Neural cell (in vitro differentiated cells): ENCODE measurements at regions not wholly inside any gene's neighbourhood (a gene's known extent, or its start where the extent isn't known, plus 50 kb on each side); places are given as distances from the start of the nearest gene placed in this dataset.

Experiments used
- H2AFZ ChIP-seq: fragments of 200-600, 300-800 bp; sonication (generic), shearing (Covaris generic); 2 replicates; pipeline ENCODE4 v1.6.0; 2014; ENCODE audit warnings: low read depth, mild to moderate bottlenecking, antibody characterized with exemption, low read length, moderate library complexity
- H3F3A ChIP-seq: fragments of 200-600 bp; shearing (Covaris generic); 2 replicates; pipeline ENCODE4 v1.6.1; 2016; ENCODE audit warnings: mild to moderate bottlenecking, moderate library complexity, mixed read lengths, antibody characterized with exemption, low read length; ENCODE audit not compliant: insufficient read depth, poor library complexity, severe bottlenecking
- H3K27ac ChIP-seq: fragments of 200-600, 300-800 bp; sonication (generic), shearing (Covaris generic); 2 replicates; pipeline ENCODE4 v1.5.1; 2014; ENCODE audit warnings: mild to moderate bottlenecking, low read length, moderate library complexity
- H3K27me3 ChIP-seq: fragments of 300-800, 200-600 bp; sonication (generic), shearing (Covaris generic); 2 replicates; pipeline ENCODE4 v1.6.0; 2014; ENCODE audit warnings: mild to moderate bottlenecking, low read depth, low read length, moderate library complexity; ENCODE audit not compliant: insufficient read depth
- H3K36me3 ChIP-seq: fragments of 300-800, 200-600 bp; sonication (generic), shearing (Covaris generic); 2 replicates; pipeline ENCODE4 v1.5.1; 2014; ENCODE audit warnings: mild to moderate bottlenecking, antibody characterized with exemption, low read length, moderate library complexity; ENCODE audit not compliant: insufficient read depth
- H3K4me2 ChIP-seq: fragments of 300-800, 200-600 bp; sonication (generic), shearing (Covaris generic); 2 replicates; pipeline ENCODE4 v1.6.0; 2014; ENCODE audit warnings: mild to moderate bottlenecking, low read length
- H3K4me3 ChIP-seq: fragments of 300-800, 200-600 bp; sonication (generic), shearing (Covaris generic); 2 replicates; pipeline ENCODE4 v1.5.1; 2014; ENCODE audit warnings: mild to moderate bottlenecking, low read length, moderate library complexity
- H3K79me2 ChIP-seq: fragments of 200-600 bp; shearing (Covaris generic); replicated peaks from 2 replicates; pipeline ENCODE4 v1.6.0; 2014; ENCODE audit warnings: mild to moderate bottlenecking, low read length, moderate library complexity; ENCODE audit not compliant: insufficient read depth
- H3K9ac ChIP-seq: fragments of 300-800, 200-600 bp; sonication (generic), shearing (Covaris generic); 2 replicates; pipeline ENCODE4 v1.6.1; 2016; ENCODE audit warnings: mild to moderate bottlenecking, low read length, mixed read lengths
- H3K9me2 ChIP-seq: fragments of 200-600 bp; shearing (Covaris generic); 2 replicates; pipeline ENCODE4 v1.6.1; 2016; ENCODE audit warnings: mild to moderate bottlenecking, low read length, mixed read lengths; ENCODE audit not compliant: insufficient read depth
- H3K9me3 ChIP-seq: fragments of 200-600, 300-800 bp; sonication (generic), shearing (Covaris generic); 2 replicates; pipeline ENCODE4 v1.6.1; 2016; ENCODE audit warnings: mild to moderate bottlenecking, mixed run types, low read length, moderate library complexity, mixed read lengths
- H4K20me1 ChIP-seq: fragments of 200-600 bp; shearing (Covaris generic); 2 replicates; pipeline ENCODE4 v1.6.1; 2016; ENCODE audit warnings: mild to moderate bottlenecking, mixed run types; ENCODE audit not compliant: insufficient read depth
- EP300 ChIP-seq: fragments of 450-650 bp; conservative IDR thresholded peaks from 2 replicates; pipeline ENCODE4 v1.6.1; 2014; ENCODE audit warnings: antibody characterized with exemption, mild to moderate bottlenecking, moderate library complexity; ENCODE audit not compliant: poor library complexity, severe bottlenecking
- EZH2 ChIP-seq: fragments of 200-600, 300-800 bp; shearing (Covaris generic), sonication (generic); IDR thresholded peaks from 2 replicates; pipeline ENCODE4 v1.6.1; 2014; ENCODE audit warnings: antibody characterized with exemption, low read length, borderline replicate concordance, mild to moderate bottlenecking; ENCODE audit not compliant: insufficient read depth, poor library complexity, severe bottlenecking
- MXI1 ChIP-seq: fragments of 450-650 bp; conservative IDR thresholded peaks from 2 replicates; pipeline ENCODE4 v1.6.1; 2014; ENCODE audit warnings: antibody characterized with exemption, mild to moderate bottlenecking; ENCODE audit not compliant: poor library complexity, severe bottlenecking
- POLR2AphosphoS5 ChIP-seq: IDR thresholded peaks from 2 replicates; pipeline ENCODE4 v1.6.1; 2012
- RAD21 ChIP-seq: fragments of 450-650 bp; conservative IDR thresholded peaks from 2 replicates; pipeline ENCODE4 v1.6.1; 2014; ENCODE audit warnings: antibody characterized with exemption, mild to moderate bottlenecking, moderate library complexity
- SMC3 ChIP-seq: fragments of 450-650 bp; conservative IDR thresholded peaks from 2 replicates; pipeline ENCODE4 v1.6.1; 2014; ENCODE audit warnings: antibody characterized with exemption, mild to moderate bottlenecking, moderate library complexity; ENCODE audit not compliant: poor library complexity
- TAF1 ChIP-seq: IDR thresholded peaks from 2 replicates; pipeline ENCODE4 v1.6.1; 2012; ENCODE audit warnings: low read depth
- TF ChIP-seq, protein P1 (sequence below): IDR thresholded peaks from 2 replicates; pipeline ENCODE4 v1.6.1; 2012; ENCODE audit warnings: borderline replicate concordance
- TF ChIP-seq, protein P2 (sequence below): fragments of 450-650 bp; IDR thresholded peaks from 2 replicates; pipeline ENCODE4 v1.5.1; 2014; ENCODE audit warnings: antibody characterized with exemption, mild to moderate bottlenecking, moderate library complexity; ENCODE audit not compliant: poor library complexity, severe bottlenecking

DNA sequence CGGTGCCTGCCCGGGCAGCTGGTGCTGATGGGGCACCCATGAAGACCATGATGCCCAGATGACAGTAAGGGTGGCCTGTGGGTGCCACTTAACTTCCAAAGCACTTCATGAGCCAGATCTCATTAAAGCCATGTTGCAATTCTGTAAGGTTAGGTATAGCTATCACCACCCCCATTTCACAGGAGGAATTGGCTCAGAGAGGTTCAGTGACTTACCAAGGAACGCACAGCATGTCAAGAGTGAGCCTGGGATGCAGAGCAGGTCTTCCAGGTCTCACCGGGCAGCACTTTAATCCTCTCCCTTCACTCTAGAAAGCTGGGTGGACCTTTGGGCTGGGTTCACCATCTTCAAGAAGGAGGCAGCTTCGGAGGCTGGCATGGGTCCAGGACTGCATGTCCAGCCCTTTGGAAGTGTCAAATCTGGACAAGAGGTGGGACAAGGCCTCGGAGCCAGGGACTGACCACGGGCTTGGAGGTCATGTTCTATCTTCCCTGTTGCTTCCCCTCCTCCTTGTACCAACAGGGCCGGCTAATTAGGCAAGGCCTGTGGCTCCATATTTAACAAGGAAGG, 189.8 kb downstream of the URI1 start:
- Histone ChIP-seq H3K4me3 (no peak overlapping the region), H3K4me2 (no peak overlapping the region), H2AFZ (no peak overlapping the region), H3K36me3 (no peaks in the 10 kb centered on the region), H3K27me3 (no peaks in the 10 kb centered on the region), H3F3A (no peaks in the 10 kb centered on the region), H4K20me1 (no peaks in the 10 kb centered on the region), H3K27ac (no peak overlapping the region), H3K9me3 (no peaks in the 10 kb centered on the region), H3K79me2 (no peaks in the 10 kb centered on the region), H3K9me2 (no peaks in the 10 kb centered on the region), H3K9ac (no peak overlapping the region)
- no peak for TF ChIP-seq RAD21
- TF ChIP-seq, protein P1, sequence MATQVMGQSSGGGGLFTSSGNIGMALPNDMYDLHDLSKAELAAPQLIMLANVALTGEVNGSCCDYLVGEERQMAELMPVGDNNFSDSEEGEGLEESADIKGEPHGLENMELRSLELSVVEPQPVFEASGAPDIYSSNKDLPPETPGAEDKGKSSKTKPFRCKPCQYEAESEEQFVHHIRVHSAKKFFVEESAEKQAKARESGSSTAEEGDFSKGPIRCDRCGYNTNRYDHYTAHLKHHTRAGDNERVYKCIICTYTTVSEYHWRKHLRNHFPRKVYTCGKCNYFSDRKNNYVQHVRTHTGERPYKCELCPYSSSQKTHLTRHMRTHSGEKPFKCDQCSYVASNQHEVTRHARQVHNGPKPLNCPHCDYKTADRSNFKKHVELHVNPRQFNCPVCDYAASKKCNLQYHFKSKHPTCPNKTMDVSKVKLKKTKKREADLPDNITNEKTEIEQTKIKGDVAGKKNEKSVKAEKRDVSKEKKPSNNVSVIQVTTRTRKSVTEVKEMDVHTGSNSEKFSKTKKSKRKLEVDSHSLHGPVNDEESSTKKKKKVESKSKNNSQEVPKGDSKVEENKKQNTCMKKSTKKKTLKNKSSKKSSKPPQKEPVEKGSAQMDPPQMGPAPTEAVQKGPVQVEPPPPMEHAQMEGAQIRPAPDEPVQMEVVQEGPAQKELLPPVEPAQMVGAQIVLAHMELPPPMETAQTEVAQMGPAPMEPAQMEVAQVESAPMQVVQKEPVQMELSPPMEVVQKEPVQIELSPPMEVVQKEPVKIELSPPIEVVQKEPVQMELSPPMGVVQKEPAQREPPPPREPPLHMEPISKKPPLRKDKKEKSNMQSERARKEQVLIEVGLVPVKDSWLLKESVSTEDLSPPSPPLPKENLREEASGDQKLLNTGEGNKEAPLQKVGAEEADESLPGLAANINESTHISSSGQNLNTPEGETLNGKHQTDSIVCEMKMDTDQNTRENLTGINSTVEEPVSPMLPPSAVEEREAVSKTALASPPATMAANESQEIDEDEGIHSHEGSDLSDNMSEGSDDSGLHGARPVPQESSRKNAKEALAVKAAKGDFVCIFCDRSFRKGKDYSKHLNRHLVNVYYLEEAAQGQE: no peak
- TF ChIP-seq, protein P2, sequence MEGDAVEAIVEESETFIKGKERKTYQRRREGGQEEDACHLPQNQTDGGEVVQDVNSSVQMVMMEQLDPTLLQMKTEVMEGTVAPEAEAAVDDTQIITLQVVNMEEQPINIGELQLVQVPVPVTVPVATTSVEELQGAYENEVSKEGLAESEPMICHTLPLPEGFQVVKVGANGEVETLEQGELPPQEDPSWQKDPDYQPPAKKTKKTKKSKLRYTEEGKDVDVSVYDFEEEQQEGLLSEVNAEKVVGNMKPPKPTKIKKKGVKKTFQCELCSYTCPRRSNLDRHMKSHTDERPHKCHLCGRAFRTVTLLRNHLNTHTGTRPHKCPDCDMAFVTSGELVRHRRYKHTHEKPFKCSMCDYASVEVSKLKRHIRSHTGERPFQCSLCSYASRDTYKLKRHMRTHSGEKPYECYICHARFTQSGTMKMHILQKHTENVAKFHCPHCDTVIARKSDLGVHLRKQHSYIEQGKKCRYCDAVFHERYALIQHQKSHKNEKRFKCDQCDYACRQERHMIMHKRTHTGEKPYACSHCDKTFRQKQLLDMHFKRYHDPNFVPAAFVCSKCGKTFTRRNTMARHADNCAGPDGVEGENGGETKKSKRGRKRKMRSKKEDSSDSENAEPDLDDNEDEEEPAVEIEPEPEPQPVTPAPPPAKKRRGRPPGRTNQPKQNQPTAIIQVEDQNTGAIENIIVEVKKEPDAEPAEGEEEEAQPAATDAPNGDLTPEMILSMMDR: no peak
- no peak for TF ChIP-seq EZH2
- TF ChIP-seq POLR2AphosphoS5: no peak
- TF ChIP-seq TAF1: no peak
- TF ChIP-seq EP300: no peak
- TF ChIP-seq SMC3: no peak
- TF ChIP-seq MXI1: no peak

GRCh38 chr19:30132343-30133075, 190.5 kb downstream of the URI1 start:
- Histone ChIP-seq H3K9me3 (no peaks in the 10 kb centered on the region), H3F3A (no peaks in the 10 kb centered on the region), H4K20me1 (no peaks in the 10 kb centered on the region), H3K36me3 (no peaks in the 10 kb centered on the region), H3K4me2 (no peak overlapping the region), H3K9me2 (no peaks in the 10 kb centered on the region), H3K79me2 (no peaks in the 10 kb centered on the region), H3K27ac (no peak overlapping the region), H3K4me3 (no peak overlapping the region), H2AFZ (no peak overlapping the region), H3K27me3 (no peaks in the 10 kb centered on the region), H3K9ac (no peak overlapping the region)
- TF ChIP-seq RAD21 (no peak), POLR2AphosphoS5 (no peak), SMC3 (no peak), EP300 (no peak), MXI1 (no peak), EZH2 (no peak), TAF1 (no peak)
- TF ChIP-seq, protein P2: no peak
- TF ChIP-seq, protein P1: no peak
